ENCODE measurements at regions not wholly inside any gene's neighbourhood (a gene's known extent, or its start where the extent isn't known, plus 50 kb on each side); places are given as distances from the start of the nearest gene placed in this dataset.
A peak's percentile ranks its signal among the peaks of the same experiment; 100 is the strongest.

GRCh38 chr2:7392076-7392787 is 475.0 kb downstream of the RNF144A start:
- no peak for DNase-seq

DNA sequence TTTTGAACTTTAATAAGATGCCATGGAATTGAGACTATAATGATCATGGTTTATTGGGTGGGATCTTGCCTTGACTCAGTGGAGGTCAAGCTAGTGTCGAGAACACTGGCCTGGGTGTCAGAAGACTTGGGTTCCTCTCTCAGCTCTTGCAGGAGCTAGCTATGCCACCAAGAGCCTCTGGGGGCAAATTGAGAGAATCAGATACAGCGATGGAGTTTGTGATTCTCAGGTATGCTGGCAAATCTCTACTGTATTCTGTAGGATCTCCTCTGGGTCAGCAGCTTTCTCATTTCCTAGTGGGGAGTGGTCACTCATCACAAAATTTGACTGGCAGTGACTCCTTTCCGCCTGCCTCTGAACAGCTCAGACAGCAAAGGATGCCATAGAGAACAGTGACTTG is 477.0 kb downstream of the RNF144A start:
- DNase-seq = no peak

GRCh38 chr2:7400628-7401027 is 483.4 kb downstream of the RNF144A start:
- no peak for DNase-seq

GRCh38 chr2:7403092-7403775 is 486.0 kb downstream of the RNF144A start:
- DNase-seq = no peak

DNA sequence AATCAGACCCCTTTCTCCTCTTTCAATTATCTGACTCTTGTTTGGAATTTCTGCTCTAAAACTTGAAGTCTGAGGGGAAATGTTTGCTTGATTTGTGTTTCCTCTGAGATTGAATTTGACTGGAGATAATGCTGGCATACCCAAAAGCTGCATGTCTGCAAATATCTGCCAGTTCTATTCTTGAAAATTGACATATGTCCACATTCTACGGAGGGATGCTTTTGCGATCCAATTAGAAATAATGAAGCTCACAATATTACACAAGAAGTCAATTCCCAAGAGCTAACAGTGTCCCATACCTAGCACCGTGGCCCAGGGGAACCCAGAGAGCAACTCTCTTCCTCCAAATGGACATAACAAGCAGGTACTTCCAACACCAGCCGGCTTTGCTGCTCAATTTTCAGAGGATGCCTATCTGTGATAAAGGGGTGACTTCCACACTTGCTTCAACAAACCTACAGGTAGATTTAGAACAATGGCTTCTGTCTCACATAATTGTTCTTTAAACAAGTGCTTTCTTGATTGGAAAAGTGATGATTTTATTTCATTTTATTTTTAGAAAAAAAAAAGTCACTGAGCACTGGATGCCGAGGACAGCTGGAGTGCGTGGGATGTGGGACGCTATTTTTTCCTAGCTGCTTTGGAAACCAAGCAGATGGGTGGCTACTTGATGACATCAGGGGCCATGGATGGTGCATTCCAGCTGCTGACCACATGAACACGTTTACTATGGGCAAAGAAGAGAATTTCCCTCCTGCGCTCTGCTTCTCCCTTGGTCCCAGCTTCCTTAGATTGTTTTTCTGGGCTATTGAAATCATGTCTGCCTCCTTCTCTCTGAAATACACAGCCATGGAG is 488.9 kb downstream of the RNF144A start:
- DNase-seq = peak; percentile 45

- DNase-seq = no peak
These were observed 489.8 kb downstream of the RNF144A start for GRCh38 chr2:7407001-7407400.

GRCh38 chr2:7407906-7408680 is 490.9 kb downstream of the RNF144A start:
- no peak for DNase-seq

- peak; percentile 63 for DNase-seq
These were observed 494.5 kb downstream of the RNF144A start for GRCh38 chr2:7411691-7412090.

DNA sequence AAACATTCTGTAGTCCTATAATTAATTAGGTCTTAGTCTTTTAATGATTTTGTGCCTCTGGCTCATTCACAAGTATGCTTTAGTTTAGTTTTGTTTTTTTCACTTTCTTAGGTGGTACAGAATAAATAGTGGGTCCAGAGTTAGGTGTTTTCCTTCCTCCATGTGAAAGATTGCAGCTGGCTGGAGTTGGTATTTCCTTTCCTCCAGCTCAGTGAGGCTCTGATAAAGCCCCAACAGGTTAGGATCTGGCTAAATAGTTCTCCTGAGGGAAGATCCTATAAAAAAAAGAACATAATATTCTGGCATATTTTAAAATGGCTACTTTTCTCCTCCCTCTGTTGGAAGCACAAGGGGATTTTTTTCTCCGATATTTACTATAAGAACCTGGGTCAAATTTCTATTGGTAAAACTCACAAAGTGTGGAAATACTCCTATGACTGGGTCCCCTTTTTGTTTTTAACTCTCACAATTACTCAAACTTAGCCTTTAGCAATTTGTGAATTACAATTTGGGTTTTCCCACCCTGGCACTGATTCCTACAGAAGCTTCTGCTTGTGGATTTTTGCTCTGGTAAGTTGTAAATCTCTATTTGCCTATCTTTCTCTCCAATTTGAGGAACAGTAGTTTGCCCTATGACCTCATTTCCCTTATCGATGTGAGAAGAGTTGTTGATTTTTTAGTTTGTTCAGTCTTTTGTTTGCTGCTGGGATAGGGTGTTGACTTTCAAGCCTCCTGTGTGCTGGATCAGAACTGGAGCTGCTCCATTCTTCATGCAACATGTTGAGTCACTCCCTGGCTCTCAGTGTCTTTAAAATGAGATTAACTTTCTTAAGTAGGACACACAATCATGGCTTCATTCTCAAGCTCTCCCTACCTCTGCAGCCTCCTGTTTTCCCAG is 500.9 kb downstream of the RNF144A start:
- peak; percentile 85 for DNase-seq

- DNase-seq = peak; percentile 37
These were observed 502.0 kb downstream of the RNF144A start for GRCh38 chr2:7419186-7419585.

GRCh38 chr2:7419814-7420311 is 502.7 kb downstream of the RNF144A start:
- DNase-seq = peak; percentile 33

DNA sequence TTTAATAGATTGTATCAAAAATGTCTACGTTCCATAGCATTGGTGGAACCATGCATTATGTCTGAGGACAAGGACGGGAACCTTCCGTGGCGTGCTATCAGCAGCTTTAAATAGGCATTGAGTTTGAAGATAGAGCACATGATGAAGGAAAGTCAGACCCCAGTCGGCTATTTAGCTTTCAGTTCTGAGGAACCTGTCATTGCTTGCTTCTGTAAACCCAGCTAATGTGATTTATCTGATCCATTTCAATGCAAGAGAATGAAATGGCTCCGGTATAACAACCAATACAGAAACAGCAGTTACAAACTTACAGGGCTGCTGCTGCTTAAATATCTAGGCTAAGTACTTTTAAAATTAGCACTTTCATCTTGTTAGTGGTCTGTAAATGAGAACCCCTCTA is 503.3 kb downstream of the RNF144A start:
- DNase-seq = no peak

DNA sequence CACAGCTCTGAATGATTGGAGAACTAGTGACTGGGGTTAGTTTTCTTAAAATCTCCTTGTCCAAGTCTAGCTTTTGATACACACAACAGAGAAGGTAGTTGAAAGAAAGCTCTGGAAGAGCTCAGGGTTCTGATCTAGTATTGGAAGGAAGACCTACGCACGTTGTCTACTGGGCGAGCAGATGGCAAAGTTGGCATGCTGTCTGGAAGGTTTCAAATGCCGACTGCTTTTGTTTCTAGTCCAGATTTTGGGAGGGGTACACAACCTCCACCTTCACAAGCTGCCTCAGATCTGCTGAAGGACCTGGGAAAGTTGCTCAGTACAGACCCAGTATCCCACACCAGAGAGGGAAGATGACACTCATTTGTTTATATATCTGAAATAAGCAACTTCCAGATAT is 507.3 kb downstream of the RNF144A start:
- no peak for DNase-seq

DNA sequence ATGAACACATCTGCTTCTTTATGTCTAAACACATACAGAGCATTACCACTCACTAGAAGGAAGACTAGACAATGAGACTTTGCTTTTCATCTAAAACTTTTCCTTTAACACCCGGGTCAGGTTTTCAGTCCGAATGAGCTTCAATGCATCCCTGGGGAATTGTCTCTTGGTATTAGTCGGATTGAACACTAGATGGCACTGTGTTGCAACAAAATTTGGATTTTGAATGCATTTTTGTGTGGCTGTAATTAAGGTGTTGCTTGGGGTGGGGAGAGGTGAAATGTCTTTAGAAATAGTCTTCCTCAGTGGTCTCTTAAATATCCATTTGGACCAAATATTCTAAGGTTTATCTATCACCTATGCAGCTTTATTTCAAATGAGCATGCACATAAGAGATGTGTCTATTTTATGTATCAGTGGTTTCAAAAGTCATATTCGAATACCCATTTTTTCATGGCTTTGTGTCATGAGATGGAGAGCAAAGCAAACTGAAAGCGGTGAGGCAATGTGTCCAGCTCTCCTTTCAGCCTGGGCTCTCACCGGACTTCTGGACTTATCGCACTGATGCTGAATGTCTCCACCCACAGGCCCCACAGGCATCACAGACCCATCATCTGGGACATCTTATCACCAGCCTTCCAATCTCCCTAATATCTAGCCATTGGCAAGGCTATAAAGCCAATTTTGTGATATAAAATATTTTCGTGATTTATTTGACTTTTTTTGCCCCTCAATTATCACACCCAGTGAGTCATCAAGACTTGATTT is 510.3 kb downstream of the RNF144A start:
- peak; percentile 73 for DNase-seq

DNA sequence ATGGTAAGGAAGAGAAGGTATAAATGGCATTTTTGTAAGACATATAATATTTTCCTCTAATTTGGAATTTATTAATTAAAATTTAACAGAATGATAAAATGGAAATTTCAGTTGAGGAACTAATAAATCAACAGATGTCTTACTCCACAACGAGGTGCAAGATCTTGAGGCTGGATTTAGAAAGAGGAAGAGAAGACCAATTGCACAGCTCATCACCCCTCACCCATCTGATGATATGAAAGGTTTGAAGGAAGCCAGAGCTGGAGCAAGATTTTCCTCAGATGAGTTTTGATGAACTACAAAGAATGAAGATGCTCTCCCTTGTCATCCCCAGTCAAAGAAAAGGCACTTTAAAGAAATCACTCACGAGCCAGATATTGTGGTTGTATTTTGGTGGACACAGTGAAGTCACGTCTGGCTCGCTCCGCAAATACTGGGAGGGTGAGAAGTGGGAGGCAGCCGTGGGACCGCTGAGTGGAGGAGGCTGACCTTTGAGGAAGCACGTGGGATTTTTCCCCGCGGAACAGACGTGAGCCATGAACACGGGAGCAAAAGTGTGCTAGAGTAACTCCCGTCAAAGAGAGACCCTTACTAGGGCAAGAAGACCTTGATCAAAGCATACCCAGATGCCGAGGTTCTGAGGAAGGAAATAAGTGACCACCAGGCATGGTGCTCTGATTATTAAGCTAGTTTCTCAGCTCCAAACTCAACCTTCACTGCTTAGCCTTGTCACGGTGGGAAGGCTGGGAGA is 511.4 kb downstream of the RNF144A start:
- DNase-seq = peak; percentile 48

DNA sequence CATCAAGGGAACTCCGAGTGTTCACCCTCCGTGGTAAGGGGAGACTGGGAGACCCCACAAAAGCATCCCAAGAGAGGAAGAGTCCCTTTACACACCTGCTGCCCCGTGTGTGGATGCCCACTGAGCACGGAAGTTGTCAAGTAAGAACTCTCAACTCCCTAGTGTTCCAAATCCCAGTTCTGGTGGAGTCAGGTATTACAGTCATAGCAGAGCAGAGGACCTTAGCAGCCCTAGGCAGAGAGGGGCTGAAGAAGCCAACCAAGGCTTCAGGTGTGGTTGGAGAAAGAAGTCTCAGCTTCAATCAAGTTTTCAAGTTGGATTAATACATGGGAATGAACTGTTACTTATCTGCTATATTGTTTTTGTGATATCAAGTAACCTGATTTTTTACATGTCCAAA is 512.5 kb downstream of the RNF144A start:
- no peak for DNase-seq

GRCh38 chr2:7430421-7430868 is 513.2 kb downstream of the RNF144A start:
- DNase-seq = peak; percentile 21

GRCh38 chr2:7430869-7431641 is 513.8 kb downstream of the RNF144A start:
- DNase-seq = peak; percentile 89

DNA sequence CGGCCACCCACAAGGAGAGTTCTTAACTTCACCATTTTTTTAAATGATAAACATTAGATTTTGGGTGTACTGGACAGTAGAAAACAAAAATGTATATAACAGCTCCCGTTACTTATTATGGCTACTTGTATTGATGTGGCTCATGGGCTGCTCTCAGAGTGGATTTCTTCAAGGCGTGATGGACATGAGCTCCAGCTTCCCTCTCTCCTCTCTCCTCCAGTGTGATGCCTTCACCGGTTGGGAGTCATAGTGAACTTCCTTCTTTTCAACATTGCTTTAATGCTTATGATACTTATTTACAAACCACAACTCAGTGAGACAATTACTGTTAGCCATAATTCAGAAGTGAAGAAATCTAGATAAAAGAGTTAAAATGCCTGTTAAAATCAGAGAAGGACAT is 515.2 kb downstream of the RNF144A start:
- DNase-seq = peak; percentile 79

All from suppressor macrophage treated with lipopolysaccharide for 4 hours (primary cell).